Breast epithelium (tissue), 3 donors: ENCODE measurements at regions not wholly inside any gene's neighbourhood (a gene's known extent, or its start where the extent isn't known, plus 50 kb on each side); places are given as distances from the start of the nearest gene placed in this dataset.

ENCODE experiments used
- CTCF ChIP-seq, 3 donors: fragments of 450-650 bp; IDR thresholded peaks; one replicate each; pipeline ENCODE4 v1.5.1; 2016 to 2017; ENCODE audit warnings: antibody characterized with exemption in 3 of 3, mild to moderate bottlenecking in 3 of 3, moderate library complexity in 3 of 3
- POLR2A ChIP-seq: fragments of 450-650 bp; IDR thresholded peaks from one replicate; pipeline ENCODE4 v1.6.1; 2016; ENCODE audit warnings: antibody characterized with exemption, mild to moderate bottlenecking, moderate library complexity

GRCh38 chr13:80442609-80443008, 101.7 kb upstream of the SPRY2 start:
- TF ChIP-seq CTCF (IDR thresholded peaks at IDR 0.05) (no peak), POLR2A (no peak)
